ENCODE measurements at regions not wholly inside any gene's neighbourhood (a gene's known extent, or its start where the extent isn't known, plus 50 kb on each side); places are given as distances from the start of the nearest gene placed in this dataset.

DNA sequence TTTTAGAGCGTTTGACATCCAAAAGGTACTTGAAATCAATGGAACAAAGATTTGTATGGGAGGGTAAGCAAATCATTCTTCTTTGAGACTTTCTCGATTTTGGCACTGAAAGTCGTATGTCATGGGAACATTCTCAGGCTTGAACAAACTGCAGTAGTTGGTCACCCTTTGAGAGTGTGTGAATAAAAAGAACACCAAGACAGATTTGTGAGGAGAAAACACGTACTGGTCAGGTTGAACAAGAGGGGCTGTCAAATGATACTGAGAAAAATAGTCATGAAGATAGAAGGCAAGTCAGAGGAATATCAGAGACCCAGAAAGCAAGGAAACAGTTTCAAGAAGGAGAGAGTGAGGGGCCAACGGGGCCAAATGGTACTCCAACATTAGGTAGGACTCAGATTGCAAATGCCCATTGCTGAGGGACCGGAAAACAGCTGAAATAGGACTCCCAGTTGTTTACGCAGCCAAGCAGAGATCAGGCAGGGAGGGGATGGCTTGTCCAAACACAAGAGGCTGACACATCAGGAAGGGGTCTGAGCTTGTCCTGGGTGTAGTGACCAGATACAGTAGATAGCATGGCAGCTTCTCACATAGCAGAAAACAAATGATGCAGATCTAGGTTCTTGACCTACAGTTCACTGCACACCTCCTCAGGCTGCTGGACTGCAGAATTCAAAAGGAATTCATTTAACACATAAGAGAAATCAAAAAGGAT is 74.5 kb upstream of the MYOCD start:
- DNase-seq (ENCODE audit: extremely low spot score) = no peak
- ChIA-PET POLR2A (no interaction called here), CTCF (no interaction called here)
- TF ChIP-seq L3MBTL2 (conservative IDR thresholded peaks at IDR 0.05) (no peak), CTBP1 (IDR thresholded peaks at IDR 0.05; ENCODE audit: borderline replicate concordance) (no peak), FOXK2 (IDR thresholded peaks at IDR 0.05) (no peak), BHLHE40 (IDR thresholded peaks at IDR 0.05; ENCODE audit: borderline replicate concordance) (no peak), ELF4 (IDR thresholded peaks at IDR 0.05) (no peak), ARNT (IDR thresholded peaks at IDR 0.05) (no peak), NFRKB (IDR thresholded peaks at IDR 0.05) (no peak), SP1 (IDR thresholded peaks at IDR 0.05) (no peak), SUZ12 (IDR thresholded peaks at IDR 0.05) (no peak), ZNF384 (IDR thresholded peaks at IDR 0.05) (no peak), FOXA1 (IDR thresholded peaks at IDR 0.05) (no peak), HDGF (IDR thresholded peaks at IDR 0.05; ENCODE audit: borderline replicate concordance) (no peak), LEF1 (IDR thresholded peaks at IDR 0.05; ENCODE audit: borderline replicate concordance) (no peak)

DNA sequence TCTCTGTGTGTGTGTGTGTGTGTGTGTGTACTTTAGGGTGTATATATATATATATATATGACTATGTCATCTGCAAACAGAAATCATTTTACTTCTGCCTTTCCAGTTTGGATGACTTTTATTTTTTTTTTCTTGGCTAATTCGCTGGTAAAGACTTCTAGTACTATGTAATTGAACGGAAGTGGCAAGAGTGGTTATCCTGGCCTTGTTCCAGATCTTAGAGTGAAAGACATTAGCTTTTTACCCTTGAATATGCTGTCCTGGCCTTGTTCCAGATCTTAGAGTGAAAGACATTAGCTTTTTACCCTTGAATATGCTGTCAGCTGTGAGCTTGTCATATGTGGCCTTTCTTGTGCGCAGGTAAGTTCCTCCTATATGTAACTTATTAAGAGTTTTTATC is 72.7 kb upstream of the MYOCD start:
- ChIA-PET CTCF (interaction anchor here (0.8 kb wide), 1 partner anchor 47 kb away, joined by 3 read pairs; no protein-coding TSS in a partner anchor), POLR2A (no interaction called here)
- TF ChIP-seq ARNT (IDR thresholded peaks at IDR 0.05) (no peak), BHLHE40 (IDR thresholded peaks at IDR 0.05; ENCODE audit: borderline replicate concordance) (no peak), CTBP1 (IDR thresholded peaks at IDR 0.05; ENCODE audit: borderline replicate concordance) (no peak), LEF1 (IDR thresholded peaks at IDR 0.05; ENCODE audit: borderline replicate concordance) (no peak), NFRKB (IDR thresholded peaks at IDR 0.05) (no peak), FOXA1 (IDR thresholded peaks at IDR 0.05) (no peak), SP1 (IDR thresholded peaks at IDR 0.05) (no peak), L3MBTL2 (conservative IDR thresholded peaks at IDR 0.05) (no peak), HDGF (IDR thresholded peaks at IDR 0.05; ENCODE audit: borderline replicate concordance) (no peak), TARDBP (IDR thresholded peaks at IDR 0.05) (no peak), FOXM1 (IDR thresholded peaks at IDR 0.05; ENCODE audit: borderline replicate concordance) (no peak), SUZ12 (IDR thresholded peaks at IDR 0.05) (no peak), ZNF384 (IDR thresholded peaks at IDR 0.05) (no peak), ELF4 (IDR thresholded peaks at IDR 0.05) (no peak), FOXK2 (IDR thresholded peaks at IDR 0.05) (no peak)
- TF ChIP-seq, protein P1, sequence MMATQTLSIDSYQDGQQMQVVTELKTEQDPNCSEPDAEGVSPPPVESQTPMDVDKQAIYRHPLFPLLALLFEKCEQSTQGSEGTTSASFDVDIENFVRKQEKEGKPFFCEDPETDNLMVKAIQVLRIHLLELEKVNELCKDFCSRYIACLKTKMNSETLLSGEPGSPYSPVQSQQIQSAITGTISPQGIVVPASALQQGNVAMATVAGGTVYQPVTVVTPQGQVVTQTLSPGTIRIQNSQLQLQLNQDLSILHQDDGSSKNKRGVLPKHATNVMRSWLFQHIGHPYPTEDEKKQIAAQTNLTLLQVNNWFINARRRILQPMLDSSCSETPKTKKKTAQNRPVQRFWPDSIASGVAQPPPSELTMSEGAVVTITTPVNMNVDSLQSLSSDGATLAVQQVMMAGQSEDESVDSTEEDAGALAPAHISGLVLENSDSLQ (IDR thresholded peaks at IDR 0.05) = no peak
- no peak for DNase-seq (ENCODE audit: extremely low spot score)

DNA sequence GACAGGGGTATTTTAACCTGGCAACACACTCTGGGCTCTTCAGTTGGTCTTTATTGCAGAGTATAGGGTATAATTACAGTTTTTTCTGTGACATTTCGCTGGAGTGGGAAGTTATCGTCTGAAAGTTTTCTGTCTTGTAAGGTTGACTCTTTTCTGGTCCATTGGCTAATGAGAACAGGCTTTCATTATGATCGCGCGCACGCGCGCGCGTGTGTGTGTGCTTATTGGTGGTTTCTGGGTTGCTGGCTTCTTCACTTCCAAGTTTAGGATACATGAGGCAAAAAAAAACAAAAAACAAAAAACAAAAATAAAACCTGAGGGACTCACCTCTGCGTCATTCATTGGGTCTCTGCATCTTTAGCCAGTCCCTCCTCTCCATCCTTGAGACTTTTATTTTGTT is 68.7 kb upstream of the MYOCD start:
- no peak for DNase-seq (ENCODE audit: extremely low spot score)
- TF ChIP-seq SUZ12 (IDR thresholded peaks at IDR 0.05) (no peak), TARDBP (IDR thresholded peaks at IDR 0.05) (no peak), FOXA1 (IDR thresholded peaks at IDR 0.05) (no peak), FOXM1 (IDR thresholded peaks at IDR 0.05; ENCODE audit: borderline replicate concordance) (no peak), ZNF384 (IDR thresholded peaks at IDR 0.05) (no peak), SP1 (IDR thresholded peaks at IDR 0.05) (no peak), L3MBTL2 (conservative IDR thresholded peaks at IDR 0.05) (no peak), ARNT (IDR thresholded peaks at IDR 0.05) (no peak), LEF1 (IDR thresholded peaks at IDR 0.05; ENCODE audit: borderline replicate concordance) (no peak), NFRKB (IDR thresholded peaks at IDR 0.05) (no peak), HDGF (IDR thresholded peaks at IDR 0.05; ENCODE audit: borderline replicate concordance) (no peak), CTBP1 (IDR thresholded peaks at IDR 0.05; ENCODE audit: borderline replicate concordance) (no peak), BHLHE40 (IDR thresholded peaks at IDR 0.05; ENCODE audit: borderline replicate concordance) (no peak), ELF4 (IDR thresholded peaks at IDR 0.05) (no peak), FOXK2 (IDR thresholded peaks at IDR 0.05) (no peak)
- TF ChIP-seq, protein P1 (IDR thresholded peaks at IDR 0.05) = no peak
- ChIA-PET POLR2A (no interaction called here), CTCF (no interaction called here)

DNA sequence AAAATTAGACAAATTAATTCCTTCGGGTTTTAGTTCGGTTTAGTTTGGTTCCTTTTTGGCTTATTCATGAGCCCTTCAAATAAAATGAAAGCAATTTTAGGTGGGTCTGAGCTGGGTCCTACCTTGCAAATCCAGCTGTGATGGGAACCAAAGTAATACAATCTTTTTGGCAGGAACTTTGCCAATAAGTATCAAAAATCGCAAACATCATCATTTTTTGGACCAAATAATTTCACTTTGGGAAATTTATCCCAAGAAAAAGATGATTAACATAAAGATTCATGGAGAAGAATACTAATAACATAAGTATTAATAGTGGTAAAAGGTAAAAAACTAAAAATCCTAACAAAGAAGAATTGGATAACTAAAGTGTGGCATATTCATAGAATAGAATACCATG is 67.8 kb upstream of the MYOCD start:
- ChIA-PET POLR2A (no interaction called here), CTCF (no interaction called here)
- no peak for DNase-seq (ENCODE audit: extremely low spot score)
- TF ChIP-seq ARNT (IDR thresholded peaks at IDR 0.05) (no peak), TARDBP (IDR thresholded peaks at IDR 0.05) (no peak), FOXM1 (IDR thresholded peaks at IDR 0.05; ENCODE audit: borderline replicate concordance) (no peak), SP1 (IDR thresholded peaks at IDR 0.05) (no peak), L3MBTL2 (conservative IDR thresholded peaks at IDR 0.05) (no peak), ZNF384 (IDR thresholded peaks at IDR 0.05) (no peak)
- TF ChIP-seq, protein P1 (IDR thresholded peaks at IDR 0.05) = no peak

DNA sequence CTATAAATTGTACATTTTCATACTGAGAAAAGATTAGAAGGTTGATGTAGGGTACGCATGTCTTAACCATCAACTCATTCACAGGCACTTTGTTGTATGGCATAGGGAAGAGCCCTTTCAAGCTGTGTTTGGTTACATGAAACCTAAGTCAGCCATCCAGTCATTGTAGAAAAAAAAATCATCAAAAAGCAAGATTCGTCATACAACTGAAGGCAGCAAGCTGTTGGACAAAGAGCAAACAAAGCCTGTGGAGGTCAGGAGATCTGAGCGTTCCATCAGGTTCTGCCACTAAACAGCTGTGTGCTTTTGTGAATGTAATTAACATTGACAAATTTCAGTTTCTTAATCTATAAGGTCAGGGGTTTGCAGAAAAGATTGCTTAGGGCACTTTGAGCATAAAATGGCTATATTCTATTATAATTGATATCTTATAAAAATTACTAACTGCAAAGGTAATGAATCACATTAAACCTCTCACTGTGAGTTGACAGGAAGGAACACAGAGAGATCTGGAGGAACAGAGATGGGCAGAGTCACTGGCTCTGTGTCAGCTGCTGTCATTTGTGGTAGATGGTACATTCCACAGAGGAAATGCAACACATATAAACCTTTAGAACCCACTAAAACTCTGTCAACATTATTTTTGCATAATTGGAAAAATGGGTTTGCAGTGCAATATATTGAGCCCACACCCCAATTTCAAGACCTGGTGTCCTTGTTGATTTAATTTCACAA is 66.3 kb upstream of the MYOCD start:
- ChIA-PET CTCF (interaction anchor here (0.6 kb wide), 1 partner anchor 116 kb away, joined by 3 read pairs; no protein-coding TSS in a partner anchor), POLR2A (no interaction called here)
- no peak for DNase-seq (ENCODE audit: extremely low spot score)
- TF ChIP-seq ZNF384 (IDR thresholded peaks at IDR 0.05) (no peak), SP1 (IDR thresholded peaks at IDR 0.05) (no peak), FOXM1 (IDR thresholded peaks at IDR 0.05; ENCODE audit: borderline replicate concordance) (no peak), TARDBP (IDR thresholded peaks at IDR 0.05) (no peak), CTBP1 (IDR thresholded peaks at IDR 0.05; ENCODE audit: borderline replicate concordance) (no peak)

DNA sequence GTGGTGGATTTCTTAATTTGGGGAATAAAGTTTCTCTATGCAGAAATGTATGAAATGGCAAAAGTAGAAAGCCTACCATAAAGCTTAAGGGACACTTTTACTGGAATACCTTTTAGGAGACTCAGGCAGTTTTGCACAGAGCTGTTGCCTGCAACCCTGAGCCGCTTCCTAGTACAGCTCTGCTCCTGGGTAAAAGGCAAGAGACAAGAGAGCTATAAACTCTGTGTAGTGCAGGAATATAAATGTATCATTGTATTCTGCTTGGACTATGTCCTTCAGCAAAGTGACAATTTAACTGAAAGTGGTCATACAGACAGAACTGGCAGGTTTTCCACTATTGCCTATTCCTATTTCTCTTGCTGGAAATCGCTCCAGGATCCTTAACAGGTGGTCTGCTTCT is 65.3 kb upstream of the MYOCD start:
- TF ChIP-seq TARDBP (IDR thresholded peaks at IDR 0.05) (no peak), ARNT (IDR thresholded peaks at IDR 0.05) (no peak), FOXM1 (IDR thresholded peaks at IDR 0.05; ENCODE audit: borderline replicate concordance) (no peak), L3MBTL2 (conservative IDR thresholded peaks at IDR 0.05) (no peak), ZNF384 (IDR thresholded peaks at IDR 0.05) (no peak), NFRKB (IDR thresholded peaks at IDR 0.05) (no peak), SP1 (IDR thresholded peaks at IDR 0.05) (no peak), HDGF (IDR thresholded peaks at IDR 0.05; ENCODE audit: borderline replicate concordance) (no peak), ELF4 (IDR thresholded peaks at IDR 0.05) (no peak), FOXA1 (IDR thresholded peaks at IDR 0.05) (no peak), FOXK2 (IDR thresholded peaks at IDR 0.05) (no peak)
- ChIA-PET CTCF (no interaction called here), POLR2A (no interaction called here)
- DNase-seq (ENCODE audit: extremely low spot score) = no peak
